HepG2 (cell line): ENCODE measurements at regions not wholly inside any gene's neighbourhood (a gene's known extent, or its start where the extent isn't known, plus 50 kb on each side); places are given as distances from the start of the nearest gene placed in this dataset.

Experiments
- ATAC-seq: fragments of 200-7000 bp; cut with Tn5 transposase; 3 replicates; pipeline ENCODE4 v1.9.1; 2020; ENCODE audit warnings: mild to moderate bottlenecking, moderate library complexity
- BruUV-seq: library from RNA; stranded (reverse); fragments of 400-500 nt; replicated peaks from 2 replicates; lab custom pipeline; 2021; lab: Mats Ljungman, UMichigan
- CTCF ChIA-PET: fragments of 300-600 bp; formaldehyde crosslinking; extraction: SDS; loops from one replicate; lab custom pipeline; 2021; ENCODE audit warnings: low total read pairs, inconsistent platforms, low intra/inter-chr PET ratio; lab: Yijun Ruan, JAX
- POLR2A ChIA-PET: fragments of 350-600 bp; sonication (Branson Sonifier 250); formaldehyde crosslinking; loops from one replicate; lab custom pipeline; 2020; ENCODE audit warnings: antibody characterized with exemption, inconsistent platforms; lab: Yijun Ruan, JAX
- DNase-seq: peaks from one replicate; pipeline ENCODE4 v3.0.0-alpha.2; 2015; ENCODE audit warnings: low spot score
- FAIRE-seq: peaks from 3 replicates; lab custom pipeline; 2011; peaks lifted over from hg19 to GRCh38; lab: Jason Lieb, UNC
- H2AFZ ChIP-seq: one replicate; pipeline ENCODE4 v1.6.1; 2011; ENCODE audit warnings: low read length, inconsistent platforms
- H3K27ac ChIP-seq: fragments of 300-600 bp; 3 replicates; pipeline ENCODE4 v1.8.0; 2011; ENCODE audit warnings: mixed run types, mild to moderate bottlenecking, mixed read lengths, low read length, inconsistent platforms; ENCODE audit not compliant: insufficient read depth; ENCODE audit errors: extremely low read length
- H3K27me3 ChIP-seq, 2 experiments: fragments of 200-600 bp in 1 of 2; 2 replicates in 1 of 2; 3 replicates in 1 of 2; pipeline versions ENCODE4 v1.6.0 to v1.8.0; 2011; ENCODE audit warnings: low read length in 2 of 2, mild to moderate bottlenecking in 2 of 2, moderate library complexity in 2 of 2, inconsistent platforms in 1 of 2; ENCODE audit not compliant: insufficient read depth in 2 of 2, control insufficient read depth in 1 of 2
- H3K36me3 ChIP-seq, 2 experiments: fragments of 200-600 bp in 1 of 2; replicated peaks in 1 of 2; 2 replicates in 1 of 2; 3 replicates in 1 of 2; pipeline versions ENCODE4 v1.5.1 to v1.8.0; 2011; ENCODE audit warnings: low read length in 2 of 2, inconsistent platforms in 1 of 2; ENCODE audit not compliant: insufficient read depth in 2 of 2, control insufficient read depth in 1 of 2
- H3K4me1 ChIP-seq: 2 replicates; pipeline ENCODE4 v1.5.1; 2012; ENCODE audit warnings: low read length, inconsistent platforms; ENCODE audit not compliant: insufficient read depth
- H3K4me2 ChIP-seq: 2 replicates; pipeline ENCODE4 v1.6.0; 2011; ENCODE audit warnings: low read depth, low read length, inconsistent platforms
- H3K4me3 ChIP-seq, 3 experiments: fragments of 200-600 bp in 1 of 3; sonication (generic), shearing (Covaris generic) in 1 of 3; replicated peaks in 1 of 3; 2 replicates each; pipeline ENCODE4 v1.5.1; 2011 to 2016; ENCODE audit warnings: low read length in 3 of 3, inconsistent platforms in 2 of 3, low read depth in 2 of 3, mild to moderate bottlenecking in 2 of 3, control low read depth in 1 of 3, mixed read lengths in 1 of 3; ENCODE audit not compliant: insufficient read depth in 1 of 3
- H3K79me2 ChIP-seq: one replicate; pipeline ENCODE4 v1.6.1; 2011; ENCODE audit warnings: low read length, inconsistent platforms; ENCODE audit not compliant: insufficient read depth
- H3K9ac ChIP-seq: 2 replicates; pipeline ENCODE4 v1.6.0; 2011; ENCODE audit warnings: mild to moderate bottlenecking, low read depth, low read length, inconsistent platforms; ENCODE audit not compliant: insufficient read depth
- H3K9me3 ChIP-seq: 2 replicates; pipeline ENCODE4 v1.5.1; 2012; ENCODE audit warnings: mild to moderate bottlenecking, low read length
- H4K20me1 ChIP-seq: 2 replicates; pipeline ENCODE4 v1.6.0; 2011; ENCODE audit warnings: inconsistent platforms, mild to moderate bottlenecking, low read length, moderate library complexity; ENCODE audit not compliant: insufficient read depth
- ARID2 ChIP-seq: sonication (generic); formaldehyde crosslinking; IDR thresholded peaks from 2 replicates; pipeline ENCODE4 v1.8.1; 2022; ENCODE audit warnings: mild to moderate bottlenecking, missing genetic modification reagents, borderline replicate concordance
- ARID5B ChIP-seq: IDR thresholded peaks from 2 replicates; pipeline ENCODE4 v1.4.0; 2020; ENCODE audit warnings: mild to moderate bottlenecking, missing genetic modification reagents
- STAG1 ChIP-seq: sonication (generic); formaldehyde crosslinking; IDR thresholded peaks from 2 replicates; pipeline ENCODE4 v1.4.0; 2020; ENCODE audit warnings: missing genetic modification reagents
- ZHX2 ChIP-seq, 2 experiments: sonication (generic) in 1 of 2; formaldehyde crosslinking in 1 of 2; IDR thresholded peaks; 2 replicates each; pipeline versions ENCODE4 v1.6.1 to v1.9.0; 2014 to 2022; ENCODE audit warnings: antibody characterized with exemption in 1 of 2, borderline replicate concordance in 1 of 2, inconsistent platforms in 1 of 2, low read depth in 1 of 2, missing genetic modification reagents in 1 of 2
- WGBS: methylation state at CpG from one replicate; pipeline ENCODE4 v1.1.6; 2017; ENCODE audit warnings: low lambda C conversion rate; 5-methylcytosine and 5-hydroxymethylcytosine counted together
- in situ Hi-C: cut with HindIII; loops from 2 replicates; pipeline ENCODE4 v1.10.0; 2017; ENCODE audit warnings: low pct_unique_long_range_greater_than_20kb; ENCODE audit not compliant: extremely low pct_ligation_motif_present
- intact Hi-C: fragments of 100-400 bp; cut with micrococcal nuclease; formaldehyde crosslinking; loops from one replicate; pipeline ENCODE4 v1.10.0; 2022; ENCODE audit not compliant: unreplicated experiment
- TF ChIP-seq, protein P1 (sequence below): sonication (generic); formaldehyde crosslinking; IDR thresholded peaks from 2 replicates; pipeline ENCODE4 v1.4.0; 2020; ENCODE audit warnings: missing genetic modification reagents, borderline replicate concordance

DNA sequence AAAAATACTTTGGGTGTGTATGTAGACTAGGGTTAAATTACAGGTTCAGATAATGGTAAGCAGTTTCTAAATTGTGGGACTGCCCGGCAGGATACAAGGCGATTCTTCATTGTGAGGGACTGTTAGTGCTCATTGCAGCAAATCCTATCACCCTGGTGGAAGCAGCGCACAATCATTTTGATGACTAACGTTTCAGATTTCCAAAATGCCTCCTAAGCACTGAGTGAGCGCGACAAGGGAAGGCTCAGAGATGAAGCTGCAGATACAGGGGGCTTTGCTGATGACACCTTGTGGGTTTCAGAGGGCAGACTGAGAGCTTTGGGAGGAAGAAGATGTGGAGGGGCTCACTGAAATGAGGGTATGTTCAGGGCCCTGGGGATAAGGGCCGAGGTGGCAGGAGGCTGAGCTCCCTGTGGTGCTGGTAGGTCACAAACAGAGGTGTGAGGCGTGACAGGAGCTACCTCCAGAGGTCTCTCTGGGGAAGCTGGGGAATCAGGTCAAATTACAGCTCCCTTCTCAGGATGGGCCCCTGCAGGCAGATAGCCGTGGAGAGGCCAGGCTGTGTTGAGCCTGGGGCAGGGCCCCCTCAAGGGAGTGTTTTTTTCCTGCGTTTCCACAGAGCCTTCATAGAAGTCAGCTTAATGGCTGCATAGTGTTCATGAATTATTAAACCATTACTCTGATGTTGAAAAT lies 84.5 kb upstream of the FYN start:
- peak; percentile 80 for ATAC-seq
- Histone ChIP-seq H3K4me1 (no peaks in the 10 kb centered on the region), H3K27me3 (peaks cover 0 to 13% of the 10 kb centered on the region in 2 experiments; a peak in 3 of 5 replicates), H3K27ac (no peak overlapping the region), H3K9ac (no peak overlapping the region), H3K36me3 (no peaks in the 10 kb centered on the region), H2AFZ (no peak overlapping the region), H3K9me3 (no peaks in the 10 kb centered on the region), H4K20me1 (no peaks in the 10 kb centered on the region), H3K79me2 (no peaks in the 10 kb centered on the region), H3K4me3 (no peak overlapping the region), H3K4me2 (no peak overlapping the region)
- ChIA-PET CTCF (no interaction called here), POLR2A (no interaction called here)
- no peak for DNase-seq
- intact Hi-C loops (no loop called here), in situ Hi-C loops (no loop called here)
- FAIRE-seq, result no peak
- 46% methylated on average over 10 of the region's 10 CpGs for WGBS
- BruUV-seq, result no TSS peak
- TF ChIP-seq, protein P1, sequence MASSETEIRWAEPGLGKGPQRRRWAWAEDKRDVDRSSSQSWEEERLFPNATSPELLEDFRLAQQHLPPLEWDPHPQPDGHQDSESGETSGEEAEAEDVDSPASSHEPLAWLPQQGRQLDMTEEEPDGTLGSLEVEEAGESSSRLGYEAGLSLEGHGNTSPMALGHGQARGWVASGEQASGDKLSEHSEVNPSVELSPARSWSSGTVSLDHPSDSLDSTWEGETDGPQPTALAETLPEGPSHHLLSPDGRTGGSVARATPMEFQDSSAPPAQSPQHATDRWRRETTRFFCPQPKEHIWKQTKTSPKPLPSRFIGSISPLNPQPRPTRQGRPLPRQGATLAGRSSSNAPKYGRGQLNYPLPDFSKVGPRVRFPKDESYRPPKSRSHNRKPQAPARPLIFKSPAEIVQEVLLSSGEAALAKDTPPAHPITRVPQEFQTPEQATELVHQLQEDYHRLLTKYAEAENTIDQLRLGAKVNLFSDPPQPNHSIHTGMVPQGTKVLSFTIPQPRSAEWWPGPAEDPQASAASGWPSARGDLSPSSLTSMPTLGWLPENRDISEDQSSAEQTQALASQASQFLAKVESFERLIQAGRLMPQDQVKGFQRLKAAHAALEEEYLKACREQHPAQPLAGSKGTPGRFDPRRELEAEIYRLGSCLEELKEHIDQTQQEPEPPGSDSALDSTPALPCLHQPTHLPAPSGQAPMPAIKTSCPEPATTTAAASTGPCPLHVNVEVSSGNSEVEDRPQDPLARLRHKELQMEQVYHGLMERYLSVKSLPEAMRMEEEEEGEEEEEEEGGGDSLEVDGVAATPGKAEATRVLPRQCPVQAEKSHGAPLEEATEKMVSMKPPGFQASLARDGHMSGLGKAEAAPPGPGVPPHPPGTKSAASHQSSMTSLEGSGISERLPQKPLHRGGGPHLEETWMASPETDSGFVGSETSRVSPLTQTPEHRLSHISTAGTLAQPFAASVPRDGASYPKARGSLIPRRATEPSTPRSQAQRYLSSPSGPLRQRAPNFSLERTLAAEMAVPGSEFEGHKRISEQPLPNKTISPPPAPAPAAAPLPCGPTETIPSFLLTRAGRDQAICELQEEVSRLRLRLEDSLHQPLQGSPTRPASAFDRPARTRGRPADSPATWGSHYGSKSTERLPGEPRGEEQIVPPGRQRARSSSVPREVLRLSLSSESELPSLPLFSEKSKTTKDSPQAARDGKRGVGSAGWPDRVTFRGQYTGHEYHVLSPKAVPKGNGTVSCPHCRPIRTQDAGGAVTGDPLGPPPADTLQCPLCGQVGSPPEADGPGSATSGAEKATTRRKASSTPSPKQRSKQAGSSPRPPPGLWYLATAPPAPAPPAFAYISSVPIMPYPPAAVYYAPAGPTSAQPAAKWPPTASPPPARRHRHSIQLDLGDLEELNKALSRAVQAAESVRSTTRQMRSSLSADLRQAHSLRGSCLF, result no peak
- TF ChIP-seq STAG1 (CRISPR knock-in tag) (0 out of 2 replicates have a peak, but pooled peaks have one; percentile 4), ARID2 (CRISPR knock-in tag) (no peak), ZHX2 (IDR thresholded peaks at IDR 0.05; ENCODE audit: low read depth) (no peak), ZHX2 (CRISPR knock-in tag; IDR thresholded peaks at IDR 0.05; ENCODE audit: borderline replicate concordance) (no peak), ARID5B (CRISPR knock-in tag) (no peak)
